ENCODE measurements at regions not wholly inside any gene's neighbourhood (a gene's known extent, or its start where the extent isn't known, plus 50 kb on each side); places are given as distances from the start of the nearest gene placed in this dataset.

- TF ChIP-seq, protein P1, sequence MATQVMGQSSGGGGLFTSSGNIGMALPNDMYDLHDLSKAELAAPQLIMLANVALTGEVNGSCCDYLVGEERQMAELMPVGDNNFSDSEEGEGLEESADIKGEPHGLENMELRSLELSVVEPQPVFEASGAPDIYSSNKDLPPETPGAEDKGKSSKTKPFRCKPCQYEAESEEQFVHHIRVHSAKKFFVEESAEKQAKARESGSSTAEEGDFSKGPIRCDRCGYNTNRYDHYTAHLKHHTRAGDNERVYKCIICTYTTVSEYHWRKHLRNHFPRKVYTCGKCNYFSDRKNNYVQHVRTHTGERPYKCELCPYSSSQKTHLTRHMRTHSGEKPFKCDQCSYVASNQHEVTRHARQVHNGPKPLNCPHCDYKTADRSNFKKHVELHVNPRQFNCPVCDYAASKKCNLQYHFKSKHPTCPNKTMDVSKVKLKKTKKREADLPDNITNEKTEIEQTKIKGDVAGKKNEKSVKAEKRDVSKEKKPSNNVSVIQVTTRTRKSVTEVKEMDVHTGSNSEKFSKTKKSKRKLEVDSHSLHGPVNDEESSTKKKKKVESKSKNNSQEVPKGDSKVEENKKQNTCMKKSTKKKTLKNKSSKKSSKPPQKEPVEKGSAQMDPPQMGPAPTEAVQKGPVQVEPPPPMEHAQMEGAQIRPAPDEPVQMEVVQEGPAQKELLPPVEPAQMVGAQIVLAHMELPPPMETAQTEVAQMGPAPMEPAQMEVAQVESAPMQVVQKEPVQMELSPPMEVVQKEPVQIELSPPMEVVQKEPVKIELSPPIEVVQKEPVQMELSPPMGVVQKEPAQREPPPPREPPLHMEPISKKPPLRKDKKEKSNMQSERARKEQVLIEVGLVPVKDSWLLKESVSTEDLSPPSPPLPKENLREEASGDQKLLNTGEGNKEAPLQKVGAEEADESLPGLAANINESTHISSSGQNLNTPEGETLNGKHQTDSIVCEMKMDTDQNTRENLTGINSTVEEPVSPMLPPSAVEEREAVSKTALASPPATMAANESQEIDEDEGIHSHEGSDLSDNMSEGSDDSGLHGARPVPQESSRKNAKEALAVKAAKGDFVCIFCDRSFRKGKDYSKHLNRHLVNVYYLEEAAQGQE (IDR thresholded peaks at IDR 0.05): no peak
- TF ChIP-seq CTCF (IDR thresholded peaks at IDR 0.05; ENCODE audit: low read depth, low read length, missing input control) (no peak), FOXA1 (IDR thresholded peaks at IDR 0.05) (no peak), NR2F2 (IDR thresholded peaks at IDR 0.05) (no peak), ZBTB33 (IDR thresholded peaks at IDR 0.05) (no peak), HNF4G (IDR thresholded peaks at IDR 0.05) (no peak), JUND (IDR thresholded peaks at IDR 0.05) (no peak)
- TF ChIP-seq, protein P2, sequence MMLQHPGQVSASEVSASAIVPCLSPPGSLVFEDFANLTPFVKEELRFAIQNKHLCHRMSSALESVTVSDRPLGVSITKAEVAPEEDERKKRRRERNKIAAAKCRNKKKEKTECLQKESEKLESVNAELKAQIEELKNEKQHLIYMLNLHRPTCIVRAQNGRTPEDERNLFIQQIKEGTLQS (IDR thresholded peaks at IDR 0.05): no peak
- 86% methylated on average over 2 of the region's 2 CpGs for WGBS
- Histone ChIP-seq H3K4me1 (ENCODE audit: control insufficient read depth in 4 of 4, insufficient read depth in 4 of 4, low read length in 3 of 4) (no peaks in the 10 kb centered on the region), H3K9ac (ENCODE audit: low read depth in 1 of 2, low read length in 2 of 2) (no peak overlapping the region), H3K9me3 (ENCODE audit: control insufficient read depth in 4 of 4, low read length in 3 of 4) (no peaks in the 10 kb centered on the region), H3K4me3 (ENCODE audit: low read depth in 1 of 3, low read length in 3 of 3) (no peak overlapping the region), H3K27me3 (ENCODE audit: control insufficient read depth in 4 of 4, insufficient read depth in 4 of 4, low read length in 3 of 4) (no peaks in the 10 kb centered on the region), H3K36me3 (ENCODE audit: control insufficient read depth in 4 of 4, insufficient read depth in 3 of 4, low read depth in 1 of 4, low read length in 3 of 4) (no peaks in the 10 kb centered on the region), H3K27ac (ENCODE audit: low read depth in 1 of 2, low read length in 2 of 2) (no peak overlapping the region)
- no peak for DNase-seq (ENCODE audit: low spot score)
These were observed 191.4 kb downstream of the KTN1 start for GRCh38 chr14:55771242-55771981.

DNA sequence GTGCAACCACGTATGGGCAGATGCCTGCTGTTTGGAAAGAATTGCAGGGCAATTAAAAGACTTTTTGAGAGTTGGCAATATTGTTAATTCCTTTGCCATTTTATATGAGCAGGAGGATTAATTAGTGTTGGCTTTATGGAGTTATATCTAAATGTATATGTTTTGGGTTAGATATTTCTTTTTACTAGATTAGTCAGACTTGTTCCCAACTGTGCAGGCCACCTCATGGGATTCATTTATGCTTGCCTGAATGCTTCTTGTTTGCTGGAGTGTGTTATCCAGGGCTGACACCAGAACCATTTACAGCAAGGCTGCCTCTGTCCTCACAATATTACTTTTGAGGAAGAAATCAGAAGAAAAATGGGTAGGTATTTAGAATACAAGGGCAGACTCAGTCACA is 192.5 kb downstream of the KTN1 start:
- no peak for DNase-seq (ENCODE audit: low spot score)
- Histone ChIP-seq H3K9me3 (ENCODE audit: control insufficient read depth in 4 of 4, low read length in 3 of 4) (no peaks in the 10 kb centered on the region), H3K4me1 (ENCODE audit: control insufficient read depth in 4 of 4, insufficient read depth in 4 of 4, low read length in 3 of 4) (no peaks in the 10 kb centered on the region), H3K9ac (ENCODE audit: low read depth in 1 of 2, low read length in 2 of 2) (no peak overlapping the region), H3K27me3 (ENCODE audit: control insufficient read depth in 4 of 4, insufficient read depth in 4 of 4, low read length in 3 of 4) (no peaks in the 10 kb centered on the region), H3K27ac (ENCODE audit: low read depth in 1 of 2, low read length in 2 of 2) (no peak overlapping the region), H3K36me3 (ENCODE audit: control insufficient read depth in 4 of 4, insufficient read depth in 3 of 4, low read depth in 1 of 4, low read length in 3 of 4) (no peaks in the 10 kb centered on the region), H3K4me3 (ENCODE audit: low read depth in 1 of 3, low read length in 3 of 3) (no peak overlapping the region)
- TF ChIP-seq YY1 (IDR thresholded peaks at IDR 0.05): no peak
- no peak for TF ChIP-seq RXRA (IDR thresholded peaks at IDR 0.05)
- TF ChIP-seq SP1 (IDR thresholded peaks at IDR 0.05): no peak
- TF ChIP-seq HNF4A (conservative IDR thresholded peaks at IDR 0.05): no peak
- TF ChIP-seq FOXA1 (IDR thresholded peaks at IDR 0.05): no peak
- no peak for TF ChIP-seq ZBTB33 (IDR thresholded peaks at IDR 0.05)
- no peak for TF ChIP-seq MAX (IDR thresholded peaks at IDR 0.05)
- no peak for TF ChIP-seq TAF1 (conservative IDR thresholded peaks at IDR 0.05)
- 82% methylated on average over 1 of the region's 1 CpG for WGBS

Data from liver (tissue), 8 donors.